SK-MEL-5 (cell line): ENCODE measurements at regions not wholly inside any gene's neighbourhood (a gene's known extent, or its start where the extent isn't known, plus 50 kb on each side); places are given as distances from the start of the nearest gene placed in this dataset.

Experiments
- small RNA-seq, 2 experiments: library from RNA; depleted of rRNA; stranded (forward); fragments of <200 nt; gene quantifications; one replicate each; pipeline ENCODE3, GENCODE V24; 2014

Small RNA genes in the stretch of these regions (small RNA-seq; reads per million reads assigned to genes)
- 0 reads per million in 2 experiments for gene RF00019
